ENCODE measurements at regions not wholly inside any gene's neighbourhood (a gene's known extent, or its start where the extent isn't known, plus 50 kb on each side); places are given as distances from the start of the nearest gene placed in this dataset.
"Not testable (repeated sequence)": the region's sequence is repeated elsewhere in the genome, so short reads cannot be mapped to it uniquely, and the experiment has no call there.

GRCh38 chr3:20615982-20616381 lies 430.0 kb upstream of the SGO1 start:
- H3K4me1 Mint-ChIP-seq (ENCODE audit: low read depth); H3K27ac ChIP-seq (ENCODE audit: low read depth in 1 of 2, low read length in 2 of 2); H3K36me3 ChIP-seq (ENCODE audit: insufficient read depth, low read length); CTCF ChIA-PET; H3K4me3 Mint-ChIP-seq; H3K4me1 ChIP-seq (ENCODE audit: insufficient read depth, low read length); POLR2A ChIA-PET; intact Hi-C loops (cut with DNase I, micrococcal nuclease); DNase-seq; H3K27me3 Mint-ChIP-seq; H3K27me3 ChIP-seq (ENCODE audit: control insufficient read depth in 1 of 2, insufficient read depth in 2 of 2, low read length in 2 of 2); ATAC-seq (ENCODE audit: poor library complexity); H3K4me3 ChIP-seq (ENCODE audit: low read length); H3K27ac Mint-ChIP-seq: not testable (repeated sequence)
- peaks cover 11% of the 10 kb centered on the region for H3K36me3 Mint-ChIP-seq (ENCODE audit: low read depth)
- H3K9me3 Mint-ChIP-seq = peaks cover 37% of the 10 kb centered on the region
- peaks cover 4 to 26% of the 10 kb centered on the region in 2 experiments for H3K9me3 ChIP-seq (ENCODE audit: control insufficient read depth in 1 of 2, insufficient read depth in 1 of 2, low read length in 2 of 2)

GRCh38 chr3:20608054-20608738 lies 422.2 kb upstream of the SGO1 start:
- no peaks in the 10 kb centered on the region for H3K27me3 Mint-ChIP-seq
- no peak overlapping the region for H3K4me3 Mint-ChIP-seq
- no peak for DNase-seq
- H3K4me1 ChIP-seq (ENCODE audit: insufficient read depth, low read length) = no peaks in the 10 kb centered on the region
- no peak for TF ChIP-seq CTCF (IDR thresholded peaks at IDR 0.05)
- H3K27ac ChIP-seq (ENCODE audit: low read depth in 1 of 2, low read length in 2 of 2) = no peak overlapping the region
- H3K36me3 ChIP-seq (ENCODE audit: insufficient read depth, low read length) = no peaks in the 10 kb centered on the region
- ATAC-seq (ENCODE audit: poor library complexity) = no peak
- no peak overlapping the region for H3K27ac Mint-ChIP-seq
- CTCF ChIA-PET = no interaction called here
- peaks cover 9 to 41% of the 10 kb centered on the region in 2 experiments for H3K9me3 ChIP-seq (ENCODE audit: control insufficient read depth in 1 of 2, insufficient read depth in 1 of 2, low read length in 2 of 2)
- no peaks in the 10 kb centered on the region for H3K27me3 ChIP-seq (ENCODE audit: control insufficient read depth in 1 of 2, insufficient read depth in 2 of 2, low read length in 2 of 2)
- H3K4me3 ChIP-seq (ENCODE audit: low read length) = no peak overlapping the region
- peaks cover 32% of the 10 kb centered on the region for H3K36me3 Mint-ChIP-seq (ENCODE audit: low read depth)
- POLR2A ChIA-PET = no interaction called here
- intact Hi-C loops (cut with DNase I, micrococcal nuclease) = no loop called here
- no peaks in the 10 kb centered on the region for H3K4me1 Mint-ChIP-seq (ENCODE audit: low read depth)
- peaks cover 47% of the 10 kb centered on the region for H3K9me3 Mint-ChIP-seq

- CTCF ChIA-PET = no interaction called here
- ATAC-seq (ENCODE audit: poor library complexity) = no peak
- H3K36me3 Mint-ChIP-seq (ENCODE audit: low read depth) = peaks cover 23% of the 10 kb centered on the region
Observed at GRCh38 chr3:20604659-20605058, 418.7 kb upstream of the SGO1 start.

More at GRCh38 chr3:20604659-20605058, 418.7 kb upstream of the SGO1 start:
- Histone ChIP-seq H3K27me3 (ENCODE audit: control insufficient read depth in 1 of 2, insufficient read depth in 2 of 2, low read length in 2 of 2) (no peaks in the 10 kb centered on the region), H3K27ac (ENCODE audit: low read depth in 1 of 2, low read length in 2 of 2) (no peak overlapping the region), H3K36me3 (ENCODE audit: insufficient read depth, low read length) (no peaks in the 10 kb centered on the region), H3K4me1 (ENCODE audit: insufficient read depth, low read length) (no peaks in the 10 kb centered on the region), H3K9me3 (ENCODE audit: control insufficient read depth in 1 of 2, insufficient read depth in 1 of 2, low read length in 2 of 2) (peaks cover 21 to 25% of the 10 kb centered on the region in 2 experiments), H3K4me3 (ENCODE audit: low read length) (no peak overlapping the region)
- no peak overlapping the region for H3K27ac Mint-ChIP-seq
- H3K4me1 Mint-ChIP-seq (ENCODE audit: low read depth) = no peaks in the 10 kb centered on the region
- H3K9me3 Mint-ChIP-seq = peaks cover 34% of the 10 kb centered on the region
- intact Hi-C loops (cut with DNase I, micrococcal nuclease) = no loop called here
- TF ChIP-seq CTCF (IDR thresholded peaks at IDR 0.05) = no peak
- H3K27me3 Mint-ChIP-seq = no peaks in the 10 kb centered on the region
- POLR2A ChIA-PET = no interaction called here
- H3K4me3 Mint-ChIP-seq = no peak overlapping the region
- no peak for DNase-seq
